Neural cell (in vitro differentiated cells): ENCODE measurements at regions not wholly inside any gene's neighbourhood (a gene's known extent, or its start where the extent isn't known, plus 50 kb on each side); places are given as distances from the start of the nearest gene placed in this dataset.

Experiments
- H2AFZ ChIP-seq: fragments of 200-600, 300-800 bp; sonication (generic), shearing (Covaris generic); 2 replicates; pipeline ENCODE4 v1.6.0; 2014; ENCODE audit warnings: low read depth, mild to moderate bottlenecking, antibody characterized with exemption, low read length, moderate library complexity
- H3F3A ChIP-seq: fragments of 200-600 bp; shearing (Covaris generic); 2 replicates; pipeline ENCODE4 v1.6.1; 2016; ENCODE audit warnings: mild to moderate bottlenecking, moderate library complexity, mixed read lengths, antibody characterized with exemption, low read length; ENCODE audit not compliant: insufficient read depth, poor library complexity, severe bottlenecking
- H3K27ac ChIP-seq: fragments of 200-600, 300-800 bp; sonication (generic), shearing (Covaris generic); 2 replicates; pipeline ENCODE4 v1.5.1; 2014; ENCODE audit warnings: mild to moderate bottlenecking, low read length, moderate library complexity
- H3K27me3 ChIP-seq: fragments of 300-800, 200-600 bp; sonication (generic), shearing (Covaris generic); 2 replicates; pipeline ENCODE4 v1.6.0; 2014; ENCODE audit warnings: mild to moderate bottlenecking, low read depth, low read length, moderate library complexity; ENCODE audit not compliant: insufficient read depth
- H3K36me3 ChIP-seq: fragments of 300-800, 200-600 bp; sonication (generic), shearing (Covaris generic); 2 replicates; pipeline ENCODE4 v1.5.1; 2014; ENCODE audit warnings: mild to moderate bottlenecking, antibody characterized with exemption, low read length, moderate library complexity; ENCODE audit not compliant: insufficient read depth
- H3K4me2 ChIP-seq: fragments of 300-800, 200-600 bp; sonication (generic), shearing (Covaris generic); 2 replicates; pipeline ENCODE4 v1.6.0; 2014; ENCODE audit warnings: mild to moderate bottlenecking, low read length
- H3K4me3 ChIP-seq: fragments of 300-800, 200-600 bp; sonication (generic), shearing (Covaris generic); 2 replicates; pipeline ENCODE4 v1.5.1; 2014; ENCODE audit warnings: mild to moderate bottlenecking, low read length, moderate library complexity
- H3K79me2 ChIP-seq: fragments of 200-600 bp; shearing (Covaris generic); replicated peaks from 2 replicates; pipeline ENCODE4 v1.6.0; 2014; ENCODE audit warnings: mild to moderate bottlenecking, low read length, moderate library complexity; ENCODE audit not compliant: insufficient read depth
- H3K9ac ChIP-seq: fragments of 300-800, 200-600 bp; sonication (generic), shearing (Covaris generic); 2 replicates; pipeline ENCODE4 v1.6.1; 2016; ENCODE audit warnings: mild to moderate bottlenecking, low read length, mixed read lengths
- H3K9me2 ChIP-seq: fragments of 200-600 bp; shearing (Covaris generic); 2 replicates; pipeline ENCODE4 v1.6.1; 2016; ENCODE audit warnings: mild to moderate bottlenecking, low read length, mixed read lengths; ENCODE audit not compliant: insufficient read depth
- H3K9me3 ChIP-seq: fragments of 200-600, 300-800 bp; sonication (generic), shearing (Covaris generic); 2 replicates; pipeline ENCODE4 v1.6.1; 2016; ENCODE audit warnings: mild to moderate bottlenecking, mixed run types, low read length, moderate library complexity, mixed read lengths
- H4K20me1 ChIP-seq: fragments of 200-600 bp; shearing (Covaris generic); 2 replicates; pipeline ENCODE4 v1.6.1; 2016; ENCODE audit warnings: mild to moderate bottlenecking, mixed run types; ENCODE audit not compliant: insufficient read depth
- CTCF ChIP-seq: fragments of 450-650 bp; IDR thresholded peaks from 2 replicates; pipeline ENCODE4 v1.5.1; 2014; ENCODE audit warnings: antibody characterized with exemption, mild to moderate bottlenecking, moderate library complexity; ENCODE audit not compliant: poor library complexity, severe bottlenecking
- EP300 ChIP-seq: fragments of 450-650 bp; conservative IDR thresholded peaks from 2 replicates; pipeline ENCODE4 v1.6.1; 2014; ENCODE audit warnings: antibody characterized with exemption, mild to moderate bottlenecking, moderate library complexity; ENCODE audit not compliant: poor library complexity, severe bottlenecking
- EZH2 ChIP-seq: fragments of 200-600, 300-800 bp; shearing (Covaris generic), sonication (generic); IDR thresholded peaks from 2 replicates; pipeline ENCODE4 v1.6.1; 2014; ENCODE audit warnings: antibody characterized with exemption, low read length, borderline replicate concordance, mild to moderate bottlenecking; ENCODE audit not compliant: insufficient read depth, poor library complexity, severe bottlenecking
- MXI1 ChIP-seq: fragments of 450-650 bp; conservative IDR thresholded peaks from 2 replicates; pipeline ENCODE4 v1.6.1; 2014; ENCODE audit warnings: antibody characterized with exemption, mild to moderate bottlenecking; ENCODE audit not compliant: poor library complexity, severe bottlenecking
- POLR2AphosphoS5 ChIP-seq: IDR thresholded peaks from 2 replicates; pipeline ENCODE4 v1.6.1; 2012
- RAD21 ChIP-seq: fragments of 450-650 bp; conservative IDR thresholded peaks from 2 replicates; pipeline ENCODE4 v1.6.1; 2014; ENCODE audit warnings: antibody characterized with exemption, mild to moderate bottlenecking, moderate library complexity
- REST ChIP-seq: IDR thresholded peaks from 2 replicates; pipeline ENCODE4 v1.6.1; 2012; ENCODE audit warnings: borderline replicate concordance
- SMC3 ChIP-seq: fragments of 450-650 bp; conservative IDR thresholded peaks from 2 replicates; pipeline ENCODE4 v1.6.1; 2014; ENCODE audit warnings: antibody characterized with exemption, mild to moderate bottlenecking, moderate library complexity; ENCODE audit not compliant: poor library complexity
- TAF1 ChIP-seq: IDR thresholded peaks from 2 replicates; pipeline ENCODE4 v1.6.1; 2012; ENCODE audit warnings: low read depth

GRCh38 chr1:54462597-54463258 is 56.5 kb upstream of the SSBP3 start:
- H2AFZ ChIP-seq: no peak overlapping the region
- no peak overlapping the region for H3K27ac ChIP-seq
- no peaks in the 10 kb centered on the region for H3K9me3 ChIP-seq
- no peaks in the 10 kb centered on the region for H3K27me3 ChIP-seq
- no peaks in the 10 kb centered on the region for H3K9me2 ChIP-seq
- no peak overlapping the region for H3K9ac ChIP-seq
- H3K79me2 ChIP-seq: no peaks in the 10 kb centered on the region
- H3K36me3 ChIP-seq: no peaks in the 10 kb centered on the region
- no peak overlapping the region for H3K4me3 ChIP-seq
- no peak for TF ChIP-seq RAD21
- no peak overlapping the region for H3K4me2 ChIP-seq
- H4K20me1 ChIP-seq: no peaks in the 10 kb centered on the region
- no peaks in the 10 kb centered on the region for H3F3A ChIP-seq

GRCh38 chr1:54461731-54462596 is 55.8 kb upstream of the SSBP3 start:
- TF ChIP-seq POLR2AphosphoS5 (no peak), CTCF (no peak), RAD21 (no peak), REST (no peak), EZH2 (no peak), SMC3 (no peak), TAF1 (no peak), EP300 (no peak), MXI1 (no peak)
- no peaks in the 10 kb centered on the region for H3F3A ChIP-seq
- no peaks in the 10 kb centered on the region for H3K27me3 ChIP-seq
- H3K9me3 ChIP-seq: no peaks in the 10 kb centered on the region
- no peak overlapping the region for H3K4me3 ChIP-seq
- H4K20me1 ChIP-seq: no peaks in the 10 kb centered on the region
- no peak overlapping the region for H3K9ac ChIP-seq
- H3K36me3 ChIP-seq: no peaks in the 10 kb centered on the region
- no peaks in the 10 kb centered on the region for H3K79me2 ChIP-seq
- no peak overlapping the region for H3K27ac ChIP-seq
- H3K9me2 ChIP-seq: no peaks in the 10 kb centered on the region
- H3K4me2 ChIP-seq: no peak overlapping the region
- H2AFZ ChIP-seq: no peak overlapping the region
